Gastroesophageal sphincter (tissue), 3 donors: ENCODE measurements at regions not wholly inside any gene's neighbourhood (a gene's known extent, or its start where the extent isn't known, plus 50 kb on each side); places are given as distances from the start of the nearest gene placed in this dataset.

Experiments used
- POLR2AphosphoS5 ChIP-seq: sonication (generic); formaldehyde crosslinking; IDR thresholded peaks from one replicate; pipeline ENCODE4 v1.6.1; 2017; ENCODE audit warnings: antibody characterized with exemption
- TF ChIP-seq, protein P1 (sequence below), 4 experiments: fragments of 200-600 bp in 2 of 4; fragments of 450-650 bp in 2 of 4; sonication (generic) in 1 of 4; IDR thresholded peaks; one replicate each; pipeline ENCODE4 v1.5.1; 2017 to 2019; ENCODE audit warnings: antibody characterized with exemption in 4 of 4, mild to moderate bottlenecking in 2 of 4, moderate library complexity in 2 of 4

DNA sequence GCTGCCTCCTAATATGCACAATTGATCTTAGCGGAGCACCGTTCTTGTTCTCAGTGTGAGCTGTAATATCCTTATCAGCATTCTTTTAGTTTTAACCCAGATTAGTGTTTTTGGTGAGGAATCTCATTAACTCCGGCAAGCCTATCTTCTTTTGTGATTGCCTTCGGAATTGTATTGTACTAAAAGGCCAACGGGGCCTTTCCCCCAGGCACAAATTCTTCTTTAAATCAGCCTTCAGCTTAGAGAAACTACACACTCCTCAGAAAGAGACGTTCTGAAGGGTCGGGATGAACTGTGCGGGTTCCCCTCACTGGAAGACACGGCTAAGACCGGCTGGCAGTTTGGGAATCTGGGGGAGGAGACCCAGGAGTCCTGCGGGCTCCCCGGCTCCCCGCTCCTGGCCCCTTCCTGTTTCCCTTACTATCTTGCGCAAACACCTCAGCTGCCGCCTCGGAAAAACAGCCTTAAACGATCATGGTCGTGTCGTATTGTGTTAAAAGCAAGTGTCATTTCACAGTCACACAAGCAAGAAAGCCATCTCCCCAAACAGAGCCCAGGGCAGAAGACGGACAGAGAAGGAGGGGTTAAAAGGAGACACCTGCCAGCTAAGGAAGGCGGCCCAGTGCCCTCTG is 353.1 kb upstream of the IRX2 start:
- TF ChIP-seq, protein P1, sequence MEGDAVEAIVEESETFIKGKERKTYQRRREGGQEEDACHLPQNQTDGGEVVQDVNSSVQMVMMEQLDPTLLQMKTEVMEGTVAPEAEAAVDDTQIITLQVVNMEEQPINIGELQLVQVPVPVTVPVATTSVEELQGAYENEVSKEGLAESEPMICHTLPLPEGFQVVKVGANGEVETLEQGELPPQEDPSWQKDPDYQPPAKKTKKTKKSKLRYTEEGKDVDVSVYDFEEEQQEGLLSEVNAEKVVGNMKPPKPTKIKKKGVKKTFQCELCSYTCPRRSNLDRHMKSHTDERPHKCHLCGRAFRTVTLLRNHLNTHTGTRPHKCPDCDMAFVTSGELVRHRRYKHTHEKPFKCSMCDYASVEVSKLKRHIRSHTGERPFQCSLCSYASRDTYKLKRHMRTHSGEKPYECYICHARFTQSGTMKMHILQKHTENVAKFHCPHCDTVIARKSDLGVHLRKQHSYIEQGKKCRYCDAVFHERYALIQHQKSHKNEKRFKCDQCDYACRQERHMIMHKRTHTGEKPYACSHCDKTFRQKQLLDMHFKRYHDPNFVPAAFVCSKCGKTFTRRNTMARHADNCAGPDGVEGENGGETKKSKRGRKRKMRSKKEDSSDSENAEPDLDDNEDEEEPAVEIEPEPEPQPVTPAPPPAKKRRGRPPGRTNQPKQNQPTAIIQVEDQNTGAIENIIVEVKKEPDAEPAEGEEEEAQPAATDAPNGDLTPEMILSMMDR (IDR thresholded peaks at IDR 0.05), result no peak
- TF ChIP-seq POLR2AphosphoS5, result no peak
